ENCODE measurements at regions not wholly inside any gene's neighbourhood (a gene's known extent, or its start where the extent isn't known, plus 50 kb on each side); places are given as distances from the start of the nearest gene placed in this dataset.

- no peak for DNase-seq
Observed at GRCh38 chr4:62870451-62870850, 1538.8 kb downstream of the TECRL start.

GRCh38 chr4:62865261-62865660 is 1544.0 kb downstream of the TECRL start:
- no peak for DNase-seq

GRCh38 chr4:62849696-62850095 is 1559.6 kb downstream of the TECRL start:
- DNase-seq = no peak

GRCh38 chr4:62835631-62836030 is 1573.6 kb downstream of the TECRL start:
- DNase-seq = no peak

- DNase-seq = no peak
Observed at GRCh38 chr4:62822306-62822705, 1586.9 kb downstream of the TECRL start.

- DNase-seq = no peak
Observed at GRCh38 chr4:62816566-62816965, 1592.7 kb downstream of the TECRL start.

- DNase-seq = no peak
Observed at GRCh38 chr4:62814510-62815047, 1594.7 kb downstream of the TECRL start.

- DNase-seq = no peak
Observed at GRCh38 chr4:62806816-62807215, 1602.4 kb downstream of the TECRL start.

GRCh38 chr4:62804075-62804474 is 1603.9 kb downstream of the ADGRL3 start:
- no peak for DNase-seq

GRCh38 chr4:62797221-62797620 is 1597.1 kb downstream of the ADGRL3 start:
- peak; percentile 15 for DNase-seq

GRCh38 chr4:62791386-62791785 is 1591.3 kb downstream of the ADGRL3 start:
- DNase-seq = no peak

- no peak for DNase-seq
Observed at GRCh38 chr4:62771983-62772557, 1571.9 kb downstream of the ADGRL3 start.

- DNase-seq = no peak
Observed at GRCh38 chr4:62740296-62740695, 1540.2 kb downstream of the ADGRL3 start.

GRCh38 chr4:62717154-62717553 is 1517.0 kb downstream of the ADGRL3 start:
- no peak for DNase-seq

- DNase-seq = no peak
Observed at GRCh38 chr4:62711575-62711974, 1511.4 kb downstream of the ADGRL3 start.

GRCh38 chr4:62709618-62710252 is 1509.6 kb downstream of the ADGRL3 start:
- DNase-seq = peak; percentile 35

GRCh38 chr4:62706423-62706822 is 1506.3 kb downstream of the ADGRL3 start:
- no peak for DNase-seq

GRCh38 chr4:62683799-62684566 is 1483.9 kb downstream of the ADGRL3 start:
- no peak for DNase-seq

GRCh38 chr4:62676962-62677361 is 1476.8 kb downstream of the ADGRL3 start:
- DNase-seq = no peak

- peak; percentile 50 for DNase-seq
Observed at GRCh38 chr4:62670514-62670913, 1470.4 kb downstream of the ADGRL3 start.

- no peak for DNase-seq
Observed at GRCh38 chr4:62661821-62662220, 1461.7 kb downstream of the ADGRL3 start.

GRCh38 chr4:62656006-62656405 is 1455.9 kb downstream of the ADGRL3 start:
- DNase-seq = no peak

- peak; percentile 23 for DNase-seq
Observed at GRCh38 chr4:62644372-62644771, 1444.2 kb downstream of the ADGRL3 start.

- peak; percentile 25 for DNase-seq
Observed at GRCh38 chr4:62640296-62640695, 1440.2 kb downstream of the ADGRL3 start.

Measured in fibroblast of upper back skin (primary cell).